ENCODE measurements at regions not wholly inside any gene's neighbourhood (a gene's known extent, or its start where the extent isn't known, plus 50 kb on each side); places are given as distances from the start of the nearest gene placed in this dataset.

DNA sequence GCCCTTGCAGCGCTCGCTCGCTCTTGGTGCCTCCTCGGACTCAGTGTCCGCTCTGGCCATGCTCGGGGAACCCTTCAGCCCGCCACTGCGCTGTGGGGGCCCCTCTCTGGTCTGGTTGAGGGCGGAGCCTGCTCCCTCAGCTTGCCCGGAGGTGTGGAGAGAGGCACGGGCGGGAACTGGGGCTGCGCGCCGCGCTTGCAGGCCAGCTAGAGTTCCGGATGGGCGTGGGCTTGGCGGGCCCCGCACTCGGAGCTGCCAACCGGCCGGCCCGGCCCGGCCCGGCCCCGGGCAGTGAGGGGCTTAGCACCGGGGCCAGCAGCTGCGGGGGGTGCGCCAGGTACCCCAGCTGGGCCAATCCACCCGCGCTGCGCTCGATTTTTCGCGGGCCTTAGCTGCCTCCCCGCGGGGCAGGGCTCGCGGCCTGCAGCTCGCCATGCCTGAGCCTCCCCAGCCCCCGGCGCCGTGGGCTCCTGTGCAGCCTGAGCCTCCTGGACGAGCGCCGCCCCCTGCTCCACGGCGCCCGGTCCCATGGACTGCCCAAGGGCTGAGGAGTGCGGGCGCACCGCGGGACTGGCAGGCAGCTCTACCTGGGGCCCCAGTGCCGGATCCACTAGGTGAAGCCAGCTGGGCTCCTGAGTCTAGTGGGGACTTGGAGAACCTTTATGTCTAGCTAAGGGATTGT, 217.0 kb upstream of the PKN2 start:
- Mint-ChIP-seq H3K27me3 (ENCODE audit: low read depth) (no peaks in the 10 kb centered on the region), H3K4me1 (no peaks in the 10 kb centered on the region), H3K4me3 (no peak overlapping the region), H3K27ac (no peak overlapping the region), H3K36me3 (ENCODE audit: low read depth) (no peaks in the 10 kb centered on the region), H3K9me3 (no peaks in the 10 kb centered on the region)
- TF ChIP-seq, protein P1, sequence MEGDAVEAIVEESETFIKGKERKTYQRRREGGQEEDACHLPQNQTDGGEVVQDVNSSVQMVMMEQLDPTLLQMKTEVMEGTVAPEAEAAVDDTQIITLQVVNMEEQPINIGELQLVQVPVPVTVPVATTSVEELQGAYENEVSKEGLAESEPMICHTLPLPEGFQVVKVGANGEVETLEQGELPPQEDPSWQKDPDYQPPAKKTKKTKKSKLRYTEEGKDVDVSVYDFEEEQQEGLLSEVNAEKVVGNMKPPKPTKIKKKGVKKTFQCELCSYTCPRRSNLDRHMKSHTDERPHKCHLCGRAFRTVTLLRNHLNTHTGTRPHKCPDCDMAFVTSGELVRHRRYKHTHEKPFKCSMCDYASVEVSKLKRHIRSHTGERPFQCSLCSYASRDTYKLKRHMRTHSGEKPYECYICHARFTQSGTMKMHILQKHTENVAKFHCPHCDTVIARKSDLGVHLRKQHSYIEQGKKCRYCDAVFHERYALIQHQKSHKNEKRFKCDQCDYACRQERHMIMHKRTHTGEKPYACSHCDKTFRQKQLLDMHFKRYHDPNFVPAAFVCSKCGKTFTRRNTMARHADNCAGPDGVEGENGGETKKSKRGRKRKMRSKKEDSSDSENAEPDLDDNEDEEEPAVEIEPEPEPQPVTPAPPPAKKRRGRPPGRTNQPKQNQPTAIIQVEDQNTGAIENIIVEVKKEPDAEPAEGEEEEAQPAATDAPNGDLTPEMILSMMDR (IDR thresholded peaks at IDR 0.05; ENCODE audit: unreplicated experiment in 3 of 3) = no peak

DNA sequence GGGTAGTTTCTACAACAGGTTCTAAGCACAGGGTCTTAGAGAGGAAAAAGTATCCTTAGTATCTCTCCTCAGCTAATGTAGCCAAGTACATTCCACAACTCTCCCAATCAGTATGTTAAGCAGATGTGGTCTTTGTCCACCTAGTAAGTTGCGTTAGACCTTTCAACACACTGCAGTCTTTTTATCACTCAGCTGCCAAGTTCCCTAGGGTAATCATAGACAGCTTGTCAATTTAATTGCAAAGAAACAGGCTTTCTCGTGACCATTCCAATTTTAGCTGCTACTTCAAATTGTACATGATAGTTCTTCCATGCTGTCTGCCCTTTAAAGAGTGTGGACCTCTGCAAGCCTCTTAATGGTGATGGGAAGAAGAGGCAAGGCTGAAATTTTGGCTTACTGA, 211.8 kb upstream of the PKN2 start:
- Mint-ChIP-seq H3K27ac (no peak overlapping the region), H3K27me3 (ENCODE audit: low read depth) (no peaks in the 10 kb centered on the region), H3K4me3 (no peak overlapping the region), H3K9me3 (no peaks in the 10 kb centered on the region), H3K4me1 (no peaks in the 10 kb centered on the region), H3K36me3 (ENCODE audit: low read depth) (no peaks in the 10 kb centered on the region)
- TF ChIP-seq, protein P1 (IDR thresholded peaks at IDR 0.05; ENCODE audit: unreplicated experiment in 3 of 3) = no peak

DNA sequence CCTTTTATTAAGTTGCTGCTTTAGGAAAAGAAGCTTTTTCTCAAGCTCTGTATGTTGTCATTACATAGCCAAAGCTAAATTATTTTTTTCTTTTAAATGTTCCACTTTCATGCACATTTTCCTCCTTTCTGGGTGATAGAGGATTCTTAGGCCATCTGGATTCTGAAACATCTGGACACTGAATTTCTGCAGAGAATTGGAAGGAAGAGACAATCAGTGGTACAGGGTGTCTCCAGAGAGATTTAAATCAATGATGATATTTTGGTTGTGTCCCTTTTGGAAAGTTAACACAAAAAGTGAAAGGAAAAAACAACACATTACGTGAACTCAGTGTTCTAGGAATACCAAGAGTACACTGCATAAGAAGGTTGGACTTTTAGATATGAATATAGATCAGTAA, 211.4 kb upstream of the PKN2 start:
- H3K4me3 Mint-ChIP-seq = no peak overlapping the region
- no peaks in the 10 kb centered on the region for H3K4me1 Mint-ChIP-seq
- H3K27ac Mint-ChIP-seq = no peak overlapping the region
- H3K9me3 Mint-ChIP-seq = no peaks in the 10 kb centered on the region
- TF ChIP-seq, protein P1 (IDR thresholded peaks at IDR 0.05; ENCODE audit: unreplicated experiment in 3 of 3) = no peak
- H3K27me3 Mint-ChIP-seq (ENCODE audit: low read depth) = no peaks in the 10 kb centered on the region
- no peaks in the 10 kb centered on the region for H3K36me3 Mint-ChIP-seq (ENCODE audit: low read depth)

DNA sequence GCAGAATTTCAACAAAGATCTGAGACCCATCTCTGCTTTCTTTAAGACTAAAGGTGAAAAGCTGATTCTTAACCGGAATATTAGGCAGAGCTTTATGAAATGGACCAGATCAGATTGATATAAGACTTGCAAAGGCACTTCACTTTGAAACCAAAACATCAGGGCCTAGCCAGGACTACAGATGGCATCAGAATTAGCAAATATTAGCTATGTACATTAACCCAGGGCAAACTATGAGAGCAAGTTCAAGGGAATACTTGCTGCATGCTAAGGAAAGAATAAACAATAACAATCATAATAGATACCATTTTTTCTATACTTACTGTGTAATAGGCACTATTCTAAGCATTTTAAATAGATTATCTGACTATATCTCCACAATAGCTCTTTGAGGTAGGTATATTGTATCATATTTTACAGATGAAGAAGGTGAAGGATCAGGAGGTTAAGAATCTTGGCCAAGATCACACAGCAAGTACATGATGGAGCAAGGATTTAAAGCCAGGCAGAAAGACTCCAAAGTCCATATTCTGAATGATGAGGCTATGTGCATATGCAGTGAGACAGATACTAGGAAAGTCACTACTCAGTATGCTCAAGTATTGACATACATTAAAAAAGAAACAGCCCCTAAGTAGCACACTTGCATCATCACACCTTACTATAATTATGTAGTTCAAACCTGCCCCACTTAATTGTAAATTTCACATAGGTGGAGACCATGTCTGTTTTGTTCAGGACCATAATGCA, 209.3 kb upstream of the PKN2 start:
- Mint-ChIP-seq H3K27ac (no peak overlapping the region), H3K9me3 (no peaks in the 10 kb centered on the region), H3K27me3 (ENCODE audit: low read depth) (no peaks in the 10 kb centered on the region), H3K36me3 (ENCODE audit: low read depth) (no peaks in the 10 kb centered on the region), H3K4me3 (no peak overlapping the region), H3K4me1 (no peaks in the 10 kb centered on the region)
- TF ChIP-seq, protein P1 (IDR thresholded peaks at IDR 0.05; ENCODE audit: unreplicated experiment in 3 of 3) = no peak

DNA sequence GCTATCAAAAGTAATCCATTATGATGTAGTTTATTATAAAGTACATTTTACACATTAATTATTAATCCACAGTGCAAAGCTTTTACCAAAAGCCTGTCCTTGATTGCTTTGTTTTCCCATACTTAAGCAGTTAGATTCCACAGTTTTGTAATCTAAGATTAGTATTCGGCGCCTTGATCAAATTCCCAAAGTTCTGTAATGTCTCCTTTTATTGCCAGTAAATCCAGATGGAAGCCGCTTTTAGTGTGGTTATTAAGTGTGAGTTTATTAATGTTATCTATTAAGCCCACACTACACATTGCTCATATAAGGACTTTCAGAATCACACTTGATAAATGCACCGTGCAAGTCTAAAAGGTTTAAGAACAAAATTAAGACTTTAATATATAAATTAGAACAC, 199.2 kb upstream of the PKN2 start:
- no peaks in the 10 kb centered on the region for H3K9me3 Mint-ChIP-seq
- no peak overlapping the region for H3K27ac Mint-ChIP-seq
- no peaks in the 10 kb centered on the region for H3K4me1 Mint-ChIP-seq
- H3K36me3 Mint-ChIP-seq (ENCODE audit: low read depth) = no peaks in the 10 kb centered on the region
- TF ChIP-seq, protein P1 (IDR thresholded peaks at IDR 0.05; ENCODE audit: unreplicated experiment in 3 of 3) = no peak
- H3K4me3 Mint-ChIP-seq = no peak overlapping the region
- no peaks in the 10 kb centered on the region for H3K27me3 Mint-ChIP-seq (ENCODE audit: low read depth)

DNA sequence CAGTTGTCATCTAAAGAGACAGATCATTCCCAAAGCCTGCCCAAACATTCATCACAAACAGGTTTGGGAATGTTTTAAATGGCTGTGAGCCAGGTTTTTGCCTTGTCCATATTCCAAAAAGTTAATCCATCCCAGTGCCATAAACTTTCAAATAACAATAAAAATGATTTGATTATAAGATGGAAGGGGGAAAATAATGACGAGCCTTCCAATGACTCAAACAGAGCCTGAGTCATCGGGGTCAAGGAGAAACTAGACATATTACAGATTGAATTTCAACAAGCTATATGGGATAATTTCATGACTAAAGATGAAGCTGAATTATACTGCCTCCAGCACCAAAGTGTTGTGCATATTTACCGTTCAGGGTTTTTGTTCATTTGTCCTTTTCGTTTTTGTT, 195.8 kb upstream of the PKN2 start:
- no peaks in the 10 kb centered on the region for H3K4me1 Mint-ChIP-seq
- H3K27ac Mint-ChIP-seq = no peak overlapping the region
- no peak overlapping the region for H3K4me3 Mint-ChIP-seq
- TF ChIP-seq, protein P1 (IDR thresholded peaks at IDR 0.05; ENCODE audit: unreplicated experiment in 3 of 3) = no peak
- H3K27me3 Mint-ChIP-seq (ENCODE audit: low read depth) = no peaks in the 10 kb centered on the region
- no peaks in the 10 kb centered on the region for H3K9me3 Mint-ChIP-seq
- H3K36me3 Mint-ChIP-seq (ENCODE audit: low read depth) = no peaks in the 10 kb centered on the region

All from nephron (organoid).